ENCODE measurements at regions not wholly inside any gene's neighbourhood (a gene's known extent, or its start where the extent isn't known, plus 50 kb on each side); places are given as distances from the start of the nearest gene placed in this dataset.

GRCh38 chr18:70936160-70936559 lies 647.3 kb downstream of the SOCS6 start:
- no peak for DNase-seq (ENCODE audit: low read depth)
- no peak for TF ChIP-seq CTCF (IDR thresholded peaks at IDR 0.05; ENCODE audit: control insufficient read depth, insufficient read depth, low read depth, low read length, missing control alignments)
- H3K4me3 ChIP-seq (ENCODE audit: control insufficient read depth, low read depth, low read length): no peak overlapping the region

- H3K4me3 ChIP-seq (ENCODE audit: control insufficient read depth, low read depth, low read length): no peak overlapping the region
- peak; percentile 0 for DNase-seq (ENCODE audit: low read depth)
- TF ChIP-seq CTCF (IDR thresholded peaks at IDR 0.05; ENCODE audit: control insufficient read depth, insufficient read depth, low read depth, low read length, missing control alignments): peak; percentile 33
Measured at GRCh38 chr18:70931942-70932814, 643.3 kb downstream of the SOCS6 start.

GRCh38 chr18:70920840-70921374 lies 632.1 kb downstream of the SOCS6 start:
- no peak for DNase-seq (ENCODE audit: low read depth)
- no peak overlapping the region for H3K4me3 ChIP-seq (ENCODE audit: control insufficient read depth, low read depth, low read length)
- no peak for TF ChIP-seq CTCF (IDR thresholded peaks at IDR 0.05; ENCODE audit: control insufficient read depth, insufficient read depth, low read depth, low read length, missing control alignments)

GRCh38 chr18:70907673-70908072 lies 618.8 kb downstream of the SOCS6 start:
- no peak for TF ChIP-seq CTCF (IDR thresholded peaks at IDR 0.05; ENCODE audit: control insufficient read depth, insufficient read depth, low read depth, low read length, missing control alignments)
- DNase-seq (ENCODE audit: low read depth): no peak
- H3K4me3 ChIP-seq (ENCODE audit: control insufficient read depth, low read depth, low read length): no peak overlapping the region

GRCh38 chr18:70892381-70892780 lies 603.5 kb downstream of the SOCS6 start:
- no peak for TF ChIP-seq CTCF (IDR thresholded peaks at IDR 0.05; ENCODE audit: control insufficient read depth, insufficient read depth, low read depth, low read length, missing control alignments)
- H3K4me3 ChIP-seq (ENCODE audit: control insufficient read depth, low read depth, low read length): no peak overlapping the region
- no peak for DNase-seq (ENCODE audit: low read depth)

- H3K4me3 ChIP-seq (ENCODE audit: control insufficient read depth, low read depth, low read length): no peak overlapping the region
- TF ChIP-seq CTCF (IDR thresholded peaks at IDR 0.05; ENCODE audit: control insufficient read depth, insufficient read depth, low read depth, low read length, missing control alignments): no peak
- no peak for DNase-seq (ENCODE audit: low read depth)
Measured at GRCh38 chr18:70870292-70870691, 581.4 kb downstream of the SOCS6 start.
